ENCODE measurements at regions not wholly inside any gene's neighbourhood (a gene's known extent, or its start where the extent isn't known, plus 50 kb on each side); places are given as distances from the start of the nearest gene placed in this dataset.

DNA sequence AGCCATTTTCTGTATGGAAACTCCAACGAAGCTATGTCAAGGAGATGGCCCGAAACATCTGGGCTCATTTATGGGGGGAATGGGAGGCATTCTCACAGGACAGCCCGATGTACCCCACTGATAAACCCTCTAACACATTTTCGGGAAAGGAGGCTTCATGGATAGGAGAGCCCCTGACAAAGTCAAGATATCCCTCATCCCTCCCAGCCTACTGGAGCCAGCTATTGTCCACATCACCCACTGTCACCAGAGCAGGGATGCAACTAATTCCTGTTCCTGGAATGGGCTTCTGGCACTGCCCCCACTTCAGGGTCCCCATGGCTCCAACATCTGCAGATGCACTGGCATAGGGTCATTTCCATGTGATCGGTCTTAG lies 98.2 kb upstream of the BMPER start:
- TF ChIP-seq GABPA (tag; conservative IDR thresholded peaks at IDR 0.05; ENCODE audit: low read depth) (no peak), PHF8 (IDR thresholded peaks at IDR 0.05; ENCODE audit: borderline replicate concordance, low read length) (no peak), NEUROD1 (IDR thresholded peaks at IDR 0.05; ENCODE audit: borderline replicate concordance, low read depth, low read length, partially characterized antibody) (no peak), HDAC8 (tag; IDR thresholded peaks at IDR 0.05) (no peak), CTCF (IDR thresholded peaks at IDR 0.05 in 2 of 3, conservative IDR thresholded peaks at IDR 0.05 in 1 of 3; ENCODE audit: insufficient read depth in 2 of 3, low read depth in 1 of 3, low read length in 3 of 3) (no peak), ELF4 (CRISPR knock-in tag; IDR thresholded peaks at IDR 0.05) (no peak), EGR1 (conservative IDR thresholded peaks at IDR 0.05) (no peak), ELK1 (CRISPR knock-in tag; IDR thresholded peaks at IDR 0.05) (no peak), ZNF699 (CRISPR knock-in tag; IDR thresholded peaks at IDR 0.05; ENCODE audit: insufficient replicate concordance) (no peak), YBX1 (IDR thresholded peaks at IDR 0.05) (no peak), KAT8 (IDR thresholded peaks at IDR 0.05; ENCODE audit: low read depth) (no peak)
- TF ChIP-seq, protein P1, sequence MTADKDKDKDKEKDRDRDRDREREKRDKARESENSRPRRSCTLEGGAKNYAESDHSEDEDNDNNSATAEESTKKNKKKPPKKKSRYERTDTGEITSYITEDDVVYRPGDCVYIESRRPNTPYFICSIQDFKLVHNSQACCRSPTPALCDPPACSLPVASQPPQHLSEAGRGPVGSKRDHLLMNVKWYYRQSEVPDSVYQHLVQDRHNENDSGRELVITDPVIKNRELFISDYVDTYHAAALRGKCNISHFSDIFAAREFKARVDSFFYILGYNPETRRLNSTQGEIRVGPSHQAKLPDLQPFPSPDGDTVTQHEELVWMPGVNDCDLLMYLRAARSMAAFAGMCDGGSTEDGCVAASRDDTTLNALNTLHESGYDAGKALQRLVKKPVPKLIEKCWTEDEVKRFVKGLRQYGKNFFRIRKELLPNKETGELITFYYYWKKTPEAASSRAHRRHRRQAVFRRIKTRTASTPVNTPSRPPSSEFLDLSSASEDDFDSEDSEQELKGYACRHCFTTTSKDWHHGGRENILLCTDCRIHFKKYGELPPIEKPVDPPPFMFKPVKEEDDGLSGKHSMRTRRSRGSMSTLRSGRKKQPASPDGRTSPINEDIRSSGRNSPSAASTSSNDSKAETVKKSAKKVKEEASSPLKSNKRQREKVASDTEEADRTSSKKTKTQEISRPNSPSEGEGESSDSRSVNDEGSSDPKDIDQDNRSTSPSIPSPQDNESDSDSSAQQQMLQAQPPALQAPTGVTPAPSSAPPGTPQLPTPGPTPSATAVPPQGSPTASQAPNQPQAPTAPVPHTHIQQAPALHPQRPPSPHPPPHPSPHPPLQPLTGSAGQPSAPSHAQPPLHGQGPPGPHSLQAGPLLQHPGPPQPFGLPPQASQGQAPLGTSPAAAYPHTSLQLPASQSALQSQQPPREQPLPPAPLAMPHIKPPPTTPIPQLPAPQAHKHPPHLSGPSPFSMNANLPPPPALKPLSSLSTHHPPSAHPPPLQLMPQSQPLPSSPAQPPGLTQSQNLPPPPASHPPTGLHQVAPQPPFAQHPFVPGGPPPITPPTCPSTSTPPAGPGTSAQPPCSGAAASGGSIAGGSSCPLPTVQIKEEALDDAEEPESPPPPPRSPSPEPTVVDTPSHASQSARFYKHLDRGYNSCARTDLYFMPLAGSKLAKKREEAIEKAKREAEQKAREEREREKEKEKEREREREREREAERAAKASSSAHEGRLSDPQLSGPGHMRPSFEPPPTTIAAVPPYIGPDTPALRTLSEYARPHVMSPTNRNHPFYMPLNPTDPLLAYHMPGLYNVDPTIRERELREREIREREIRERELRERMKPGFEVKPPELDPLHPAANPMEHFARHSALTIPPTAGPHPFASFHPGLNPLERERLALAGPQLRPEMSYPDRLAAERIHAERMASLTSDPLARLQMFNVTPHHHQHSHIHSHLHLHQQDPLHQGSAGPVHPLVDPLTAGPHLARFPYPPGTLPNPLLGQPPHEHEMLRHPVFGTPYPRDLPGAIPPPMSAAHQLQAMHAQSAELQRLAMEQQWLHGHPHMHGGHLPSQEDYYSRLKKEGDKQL (CRISPR knock-in tag; IDR thresholded peaks at IDR 0.05; ENCODE audit: borderline replicate concordance) = no peak
- TF ChIP-seq, protein P2, sequence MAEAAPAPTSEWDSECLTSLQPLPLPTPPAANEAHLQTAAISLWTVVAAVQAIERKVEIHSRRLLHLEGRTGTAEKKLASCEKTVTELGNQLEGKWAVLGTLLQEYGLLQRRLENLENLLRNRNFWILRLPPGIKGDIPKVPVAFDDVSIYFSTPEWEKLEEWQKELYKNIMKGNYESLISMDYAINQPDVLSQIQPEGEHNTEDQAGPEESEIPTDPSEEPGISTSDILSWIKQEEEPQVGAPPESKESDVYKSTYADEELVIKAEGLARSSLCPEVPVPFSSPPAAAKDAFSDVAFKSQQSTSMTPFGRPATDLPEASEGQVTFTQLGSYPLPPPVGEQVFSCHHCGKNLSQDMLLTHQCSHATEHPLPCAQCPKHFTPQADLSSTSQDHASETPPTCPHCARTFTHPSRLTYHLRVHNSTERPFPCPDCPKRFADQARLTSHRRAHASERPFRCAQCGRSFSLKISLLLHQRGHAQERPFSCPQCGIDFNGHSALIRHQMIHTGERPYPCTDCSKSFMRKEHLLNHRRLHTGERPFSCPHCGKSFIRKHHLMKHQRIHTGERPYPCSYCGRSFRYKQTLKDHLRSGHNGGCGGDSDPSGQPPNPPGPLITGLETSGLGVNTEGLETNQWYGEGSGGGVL (CRISPR knock-in tag; IDR thresholded peaks at IDR 0.05) = no peak
